ENCODE measurements at regions not wholly inside any gene's neighbourhood (a gene's known extent, or its start where the extent isn't known, plus 50 kb on each side); places are given as distances from the start of the nearest gene placed in this dataset.
A peak's percentile ranks its signal among the peaks of the same experiment; 100 is the strongest.

DNA sequence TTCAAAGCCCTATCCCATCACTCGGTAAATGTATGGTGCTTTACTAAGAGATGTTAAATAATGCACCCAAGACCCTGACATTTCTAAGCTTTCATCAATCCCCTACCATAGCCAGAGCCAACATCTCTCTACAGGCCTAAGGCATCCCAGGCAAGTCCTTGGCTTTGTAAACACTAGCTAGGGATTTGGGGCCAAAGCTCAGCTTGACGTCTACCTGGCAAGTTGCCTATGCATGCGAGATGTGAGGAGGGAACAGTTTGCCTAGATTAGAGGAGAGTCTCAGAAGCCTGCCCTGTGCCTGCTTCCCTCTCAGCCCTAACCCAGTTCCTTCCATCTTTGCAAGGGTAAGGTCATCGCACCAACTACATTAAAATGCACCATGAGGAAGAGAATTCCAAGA lies 221.5 kb upstream of the NCKAP5 start:
- Mint-ChIP-seq H3K27ac (no peak overlapping the region), H3K9me3 (peaks cover 9% of the 10 kb centered on the region), H3K36me3 (no peaks in the 10 kb centered on the region), H3K4me1 (no peaks in the 10 kb centered on the region), H3K4me3 (no peak overlapping the region)
- ATAC-seq: no peak
- DNase-seq (ENCODE audit: low spot score in 2 of 2): no peak

DNA sequence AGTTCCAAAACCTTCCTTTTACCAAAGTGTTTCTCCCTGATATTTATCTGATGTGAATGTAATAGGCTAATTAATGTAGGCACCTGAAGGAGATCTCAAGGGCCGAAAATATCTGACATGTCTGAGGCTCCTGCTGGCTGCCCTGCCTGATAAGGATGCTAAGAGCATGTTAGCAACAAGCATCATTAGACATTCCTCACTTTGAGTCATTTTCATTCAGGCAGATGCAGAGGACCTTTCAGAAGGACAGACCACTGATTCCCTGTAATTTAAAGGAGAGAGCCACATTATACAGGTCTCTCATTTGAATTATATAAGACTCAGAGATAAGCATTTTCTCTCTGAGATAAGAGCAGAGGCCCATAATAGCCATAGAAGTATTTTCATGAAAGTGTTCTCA lies 222.4 kb upstream of the NCKAP5 start:
- Mint-ChIP-seq H3K4me3 (no peak overlapping the region), H3K9me3 (peaks cover 9% of the 10 kb centered on the region), H3K27ac (no peak overlapping the region), H3K4me1 (no peaks in the 10 kb centered on the region), H3K36me3 (no peaks in the 10 kb centered on the region)
- DNase-seq (ENCODE audit: low spot score in 2 of 2) (no peak), ATAC-seq (no peak)

DNA sequence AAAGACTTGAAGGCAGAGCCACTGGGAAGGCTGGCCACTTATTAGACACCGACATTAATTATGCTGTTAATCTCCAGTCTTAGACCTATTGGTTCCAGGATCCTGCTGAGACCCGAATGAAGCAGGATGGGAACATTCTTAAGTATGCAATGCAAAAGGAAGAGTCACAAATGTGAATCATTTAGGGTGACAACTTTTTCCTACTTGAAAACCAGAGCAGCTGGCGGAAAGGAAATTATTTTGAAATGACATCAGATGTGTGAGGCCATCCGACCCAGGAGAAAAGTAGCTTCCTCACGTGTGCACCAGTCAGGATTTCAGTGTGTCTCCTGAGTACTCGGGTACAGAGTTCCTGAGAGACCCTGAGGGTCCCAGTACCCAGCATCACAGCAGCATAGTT lies 222.9 kb upstream of the NCKAP5 start:
- H3K4me3 Mint-ChIP-seq: no peak overlapping the region
- H3K9me3 Mint-ChIP-seq: peaks cover 9% of the 10 kb centered on the region
- no peaks in the 10 kb centered on the region for H3K36me3 Mint-ChIP-seq
- H3K27ac Mint-ChIP-seq: no peak overlapping the region
- no peaks in the 10 kb centered on the region for H3K4me1 Mint-ChIP-seq
- ATAC-seq (no peak), DNase-seq (ENCODE audit: low spot score in 2 of 2) (no peak)

DNA sequence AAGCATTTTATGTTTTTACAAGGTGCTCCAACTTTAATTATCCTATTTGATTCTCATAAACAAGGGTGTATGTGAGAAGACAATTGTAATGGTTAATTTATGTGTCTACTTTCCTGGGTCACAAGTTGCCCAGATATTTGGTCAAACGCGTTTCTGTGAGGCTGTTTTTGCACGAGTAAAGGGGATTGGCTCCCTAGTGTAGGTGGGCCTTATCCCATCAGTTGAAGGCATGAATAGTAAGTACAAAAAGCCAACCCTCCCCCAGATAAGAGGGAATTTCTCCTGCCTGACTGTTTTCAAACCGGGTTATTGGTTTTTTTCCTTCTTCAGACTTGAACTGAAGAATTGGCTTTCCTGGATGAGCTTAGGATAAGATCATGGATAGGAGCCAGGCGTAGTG lies 224.0 kb upstream of the NCKAP5 start:
- no peak for ATAC-seq
- Mint-ChIP-seq H3K36me3 (no peaks in the 10 kb centered on the region), H3K27ac (no peak overlapping the region), H3K4me3 (no peak overlapping the region), H3K4me1 (no peaks in the 10 kb centered on the region), H3K9me3 (peaks cover 9% of the 10 kb centered on the region)
- DNase-seq (ENCODE audit: low spot score in 2 of 2): no peak

DNA sequence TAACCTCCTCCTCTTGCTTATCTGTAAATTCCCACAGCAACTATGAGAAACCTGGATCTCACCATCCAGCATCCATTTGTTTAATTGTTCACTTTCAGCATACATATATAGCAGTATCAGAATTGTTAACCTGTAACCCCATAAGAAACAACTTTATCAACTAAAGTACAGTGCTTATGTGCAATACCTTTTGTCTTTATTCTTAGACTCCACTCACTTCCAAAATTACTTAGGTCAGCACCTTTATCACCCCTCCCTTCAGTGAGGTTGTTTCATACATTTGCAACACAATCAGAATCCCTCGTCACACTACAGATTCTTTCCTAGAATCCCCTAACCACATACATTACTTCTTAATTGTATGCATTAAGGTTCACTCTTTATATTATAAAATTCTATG lies 225.9 kb upstream of the NCKAP5 start:
- H3K4me1 Mint-ChIP-seq: no peaks in the 10 kb centered on the region
- H3K4me3 Mint-ChIP-seq: no peak overlapping the region
- H3K9me3 Mint-ChIP-seq: peaks cover 9% of the 10 kb centered on the region
- H3K27ac Mint-ChIP-seq: no peak overlapping the region
- DNase-seq (ENCODE audit: low spot score in 2 of 2): no peak
- H3K36me3 Mint-ChIP-seq: no peaks in the 10 kb centered on the region
- ATAC-seq: no peak

DNA sequence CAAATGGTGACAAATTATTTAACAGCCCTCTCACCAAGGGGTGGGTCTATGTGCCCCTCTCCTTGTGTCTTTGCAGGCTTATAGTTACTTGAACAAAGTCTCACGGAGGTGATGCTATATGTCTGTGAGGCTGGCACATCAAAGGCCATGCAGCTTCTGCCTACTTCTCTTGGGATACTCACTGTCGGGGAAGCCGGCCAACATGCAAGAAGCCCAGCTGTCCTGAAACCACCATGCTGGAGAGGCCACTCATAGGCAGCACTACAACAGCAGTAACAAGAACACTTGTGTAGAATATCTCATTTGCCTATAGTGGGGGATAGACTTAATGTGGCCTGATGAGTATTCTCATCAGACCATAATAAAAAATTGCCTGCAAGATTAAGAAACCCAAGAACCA lies 233.7 kb upstream of the NCKAP5 start:
- ATAC-seq: no peak
- Mint-ChIP-seq H3K36me3 (no peaks in the 10 kb centered on the region), H3K9me3 (no peaks in the 10 kb centered on the region), H3K4me3 (no peak overlapping the region), H3K4me1 (no peaks in the 10 kb centered on the region), H3K27ac (no peak overlapping the region)
- no peak for DNase-seq (ENCODE audit: low spot score in 2 of 2)

DNA sequence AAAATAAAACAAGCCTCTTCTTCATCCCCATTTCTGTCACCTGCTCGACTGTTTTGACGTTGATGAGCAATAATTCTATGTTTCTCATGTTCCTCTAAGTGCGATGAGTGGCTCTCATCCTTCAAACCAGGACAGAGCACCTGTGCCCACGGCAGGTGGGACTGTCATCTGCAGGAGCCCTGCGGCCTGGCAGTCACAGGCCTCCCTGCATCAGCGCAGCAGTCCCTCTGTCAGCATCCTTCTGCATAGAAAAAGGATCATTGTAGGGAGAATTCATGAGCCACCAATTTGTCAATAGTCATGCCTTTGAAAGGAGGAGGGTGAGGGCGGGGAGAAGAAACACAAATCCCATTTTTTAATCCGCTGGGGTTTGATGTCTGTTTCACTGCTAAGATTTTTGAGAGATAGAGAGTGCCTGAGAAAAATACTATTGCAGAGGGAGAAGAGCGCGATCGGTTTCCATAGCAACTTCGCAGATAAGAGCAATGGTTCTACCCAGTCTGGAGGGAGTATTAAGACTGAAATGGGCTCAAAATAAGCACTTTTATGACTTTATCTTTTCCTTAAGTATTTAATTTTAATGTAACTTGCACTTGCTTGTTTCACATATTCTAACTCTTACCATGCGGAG lies 234.3 kb upstream of the NCKAP5 start:
- H3K4me3 Mint-ChIP-seq: no peak overlapping the region
- no peak overlapping the region for H3K27ac Mint-ChIP-seq
- H3K36me3 Mint-ChIP-seq: no peaks in the 10 kb centered on the region
- no peaks in the 10 kb centered on the region for H3K4me1 Mint-ChIP-seq
- no peaks in the 10 kb centered on the region for H3K9me3 Mint-ChIP-seq
- no peak for DNase-seq (ENCODE audit: low spot score in 2 of 2)
- no peak for ATAC-seq

DNA sequence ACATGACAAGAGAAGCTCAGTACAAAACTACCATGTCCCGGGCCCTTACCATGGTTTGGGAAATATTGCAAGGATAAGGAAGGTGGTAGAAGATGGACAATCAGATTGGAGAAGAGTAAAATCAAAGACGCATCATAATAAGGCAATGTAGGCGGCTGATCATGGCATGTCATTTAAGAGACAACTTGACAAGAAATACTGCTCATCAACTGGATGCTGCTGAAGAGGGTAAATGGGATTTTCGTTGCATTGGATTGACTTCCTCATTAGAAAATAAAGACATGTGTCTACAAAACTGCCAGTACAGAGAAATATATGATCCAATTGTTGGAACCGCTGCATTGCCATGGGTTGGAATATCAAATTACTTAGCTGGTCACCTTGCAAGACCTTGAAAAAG lies 238.3 kb upstream of the NCKAP5 start:
- no peak for DNase-seq (ENCODE audit: low spot score in 2 of 2)
- no peak overlapping the region for H3K4me3 Mint-ChIP-seq
- H3K36me3 Mint-ChIP-seq: no peaks in the 10 kb centered on the region
- no peaks in the 10 kb centered on the region for H3K4me1 Mint-ChIP-seq
- ATAC-seq: no peak
- no peak overlapping the region for H3K27ac Mint-ChIP-seq
- peaks cover 25% of the 10 kb centered on the region for H3K9me3 Mint-ChIP-seq

DNA sequence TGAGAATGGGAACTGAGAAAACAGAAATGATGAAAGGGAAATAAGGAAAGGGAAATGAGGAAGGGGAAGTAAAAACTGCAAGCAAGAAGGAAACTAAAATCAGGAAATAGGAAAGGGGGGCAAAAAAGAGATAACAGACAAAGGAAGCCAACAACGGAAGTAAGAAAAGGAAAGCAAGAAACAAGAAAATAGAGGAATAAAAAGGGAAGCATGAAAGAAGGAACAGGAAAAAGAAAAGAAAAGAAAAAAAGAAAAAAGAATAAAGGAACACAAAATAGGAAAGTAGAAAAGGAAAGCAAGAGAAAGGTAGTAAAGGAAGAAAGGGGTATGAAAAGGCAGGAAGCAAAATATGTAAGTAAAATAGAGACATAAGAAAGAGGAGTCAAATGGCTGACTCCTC lies 241.2 kb upstream of the NCKAP5 start:
- Mint-ChIP-seq H3K4me3 (no peak overlapping the region), H3K9me3 (peaks cover 30% of the 10 kb centered on the region), H3K4me1 (no peaks in the 10 kb centered on the region), H3K36me3 (no peaks in the 10 kb centered on the region), H3K27ac (no peak overlapping the region)
- no peak for DNase-seq (ENCODE audit: low spot score in 2 of 2)
- no peak for ATAC-seq

DNA sequence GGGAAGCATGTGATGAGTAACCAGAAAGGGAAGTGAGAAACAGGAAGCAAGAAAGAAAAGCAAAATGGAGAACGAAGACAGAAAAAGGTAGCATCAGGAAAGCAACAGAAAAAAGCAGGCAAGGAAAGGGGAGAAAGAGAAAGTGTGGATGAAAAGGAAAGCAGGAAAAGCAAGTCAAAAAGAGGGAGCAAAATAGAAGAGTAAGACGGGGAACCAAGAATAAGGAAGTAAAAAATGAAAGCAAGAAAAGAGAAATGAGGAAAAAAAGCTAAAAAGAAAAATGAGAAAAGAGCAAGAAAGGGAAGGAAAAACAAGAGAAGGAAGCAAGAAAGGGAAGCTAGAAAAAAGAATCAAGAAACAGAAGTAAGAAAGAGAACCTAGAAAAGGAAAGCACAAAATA lies 242.3 kb upstream of the NCKAP5 start:
- ATAC-seq (no peak), DNase-seq (ENCODE audit: low spot score in 2 of 2) (no peak)
- Mint-ChIP-seq H3K36me3 (no peaks in the 10 kb centered on the region), H3K4me1 (no peaks in the 10 kb centered on the region), H3K9me3 (peaks cover 30% of the 10 kb centered on the region), H3K4me3 (no peak overlapping the region), H3K27ac (no peak overlapping the region)

DNA sequence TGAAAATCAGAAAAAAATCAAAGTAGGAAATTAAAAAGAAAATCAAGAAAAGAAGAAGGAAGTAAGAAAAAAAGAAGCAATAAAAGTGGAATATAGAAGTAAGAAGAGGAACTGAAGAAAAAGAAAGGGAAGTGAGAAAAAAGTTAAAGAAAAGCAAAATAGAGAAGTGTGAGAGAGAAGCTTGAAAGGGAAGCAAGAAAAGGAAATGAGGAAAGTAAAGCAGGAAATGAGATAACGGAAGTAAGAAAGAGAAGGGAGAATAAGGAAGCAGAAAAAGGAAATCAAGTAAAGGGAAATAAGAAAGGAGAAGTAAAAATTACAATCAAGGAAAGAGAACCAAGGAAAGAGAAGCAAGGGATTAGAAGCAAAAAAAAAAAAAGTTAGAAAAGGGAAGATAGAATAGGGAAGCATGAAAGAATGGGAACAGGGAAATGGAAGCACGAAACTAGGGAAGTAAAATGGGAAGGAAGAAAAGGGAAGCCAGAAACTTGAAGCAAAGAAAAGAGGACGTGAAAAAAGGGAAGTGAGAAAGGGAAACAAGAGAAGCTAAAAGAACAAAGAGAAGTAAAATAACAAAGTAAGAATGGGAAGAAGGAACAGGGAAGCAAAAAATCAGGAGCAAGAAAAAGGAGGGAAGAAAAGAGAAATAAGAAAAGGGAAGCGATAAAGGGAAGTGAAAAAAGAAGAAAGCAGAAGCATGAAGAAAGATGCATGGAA lies 243.3 kb upstream of the NCKAP5 start:
- Mint-ChIP-seq H3K36me3 (no peaks in the 10 kb centered on the region), H3K9me3 (peaks cover 30% of the 10 kb centered on the region), H3K4me1 (no peaks in the 10 kb centered on the region), H3K4me3 (no peak overlapping the region), H3K27ac (no peak overlapping the region)
- ATAC-seq: no peak
- DNase-seq (ENCODE audit: low spot score in 2 of 2): no peak

DNA sequence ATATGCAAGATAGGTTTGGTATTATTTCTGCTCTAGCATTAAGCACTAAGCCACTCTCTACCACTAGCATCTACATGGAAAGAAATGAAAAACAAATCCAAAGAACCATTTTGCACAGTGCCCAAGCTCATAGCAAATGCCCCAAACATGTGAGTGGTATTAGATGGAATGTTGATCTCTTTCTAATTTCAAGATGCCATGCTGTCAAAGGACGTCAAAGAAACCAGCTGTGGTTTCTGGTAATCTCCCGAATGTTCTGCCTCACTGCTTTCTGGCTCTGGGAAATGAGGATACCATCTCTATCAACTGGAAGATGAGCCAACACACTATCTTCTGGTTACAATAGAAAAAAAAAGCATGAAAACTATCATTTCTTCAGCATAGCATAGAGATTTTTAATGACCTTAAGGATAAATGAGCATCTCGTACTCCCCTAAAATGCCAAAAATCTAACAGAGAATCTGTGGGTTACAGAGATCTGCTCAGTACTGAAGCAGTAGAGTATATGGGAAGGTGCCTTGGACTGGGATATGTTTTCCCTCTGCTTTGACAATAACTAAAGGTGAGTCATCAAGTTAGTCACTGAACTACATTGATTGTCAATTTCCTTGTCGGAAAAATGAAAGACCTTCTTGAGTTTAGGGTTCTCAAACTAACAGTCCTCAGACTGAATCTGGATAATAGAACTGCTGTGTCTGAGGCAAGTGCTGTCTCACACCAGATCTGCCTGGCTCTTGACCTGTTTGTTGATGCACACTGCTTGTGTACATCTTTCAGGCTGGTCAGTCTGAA lies 244.8 kb upstream of the NCKAP5 start:
- H3K36me3 Mint-ChIP-seq: no peaks in the 10 kb centered on the region
- no peaks in the 10 kb centered on the region for H3K4me1 Mint-ChIP-seq
- DNase-seq (ENCODE audit: low spot score in 2 of 2) (no peak), ATAC-seq (peak; percentile 28)
- H3K9me3 Mint-ChIP-seq: peaks cover 30% of the 10 kb centered on the region
- H3K27ac Mint-ChIP-seq: no peak overlapping the region
- no peak overlapping the region for H3K4me3 Mint-ChIP-seq

DNA sequence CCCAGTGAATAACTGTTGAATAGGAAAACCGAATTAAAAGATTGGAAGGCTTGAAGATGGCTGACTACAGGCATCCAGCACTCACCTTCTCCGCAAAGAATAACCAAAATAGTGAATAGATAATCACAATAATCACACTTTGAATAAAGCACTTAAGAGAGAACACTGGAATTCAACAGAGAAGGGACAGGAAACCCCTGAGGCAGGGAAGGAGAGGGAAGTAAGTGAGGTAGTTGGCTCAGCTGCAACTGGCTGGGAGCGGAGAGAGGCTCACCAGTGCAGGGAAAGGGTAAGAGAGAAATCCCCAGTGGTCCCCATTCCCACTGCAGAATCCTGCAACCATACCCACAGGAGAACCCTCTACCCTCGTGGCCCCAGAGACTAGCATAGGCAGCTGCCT lies 246.6 kb upstream of the NCKAP5 start:
- Mint-ChIP-seq H3K9me3 (peaks cover 19% of the 10 kb centered on the region), H3K27ac (no peak overlapping the region), H3K4me1 (no peaks in the 10 kb centered on the region), H3K4me3 (no peak overlapping the region), H3K36me3 (no peaks in the 10 kb centered on the region)
- ATAC-seq (no peak), DNase-seq (ENCODE audit: low spot score in 2 of 2) (no peak)

DNA sequence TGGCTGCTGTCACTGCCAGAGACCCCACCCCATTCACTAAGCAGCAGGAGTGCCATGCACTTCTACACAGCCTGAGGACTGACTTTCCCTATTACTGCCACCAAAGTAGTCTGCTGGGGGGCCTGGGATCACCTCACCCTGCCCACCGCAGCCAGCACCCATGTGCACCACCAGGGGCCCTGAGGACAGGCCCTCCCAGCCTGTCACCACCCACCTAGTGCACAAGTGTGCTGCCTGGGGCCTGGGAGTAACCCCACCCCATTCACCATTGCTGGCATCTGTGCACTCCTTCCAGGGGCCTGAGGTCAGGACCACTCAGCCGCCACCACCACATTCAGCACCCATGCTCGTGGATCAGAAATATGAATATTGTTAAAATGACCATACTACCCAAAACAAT lies 247.8 kb upstream of the NCKAP5 start:
- peaks cover 10% of the 10 kb centered on the region for H3K9me3 Mint-ChIP-seq
- no peak overlapping the region for H3K27ac Mint-ChIP-seq
- DNase-seq (ENCODE audit: low spot score in 2 of 2) (no peak), ATAC-seq (no peak)
- H3K4me1 Mint-ChIP-seq: no peaks in the 10 kb centered on the region
- no peak overlapping the region for H3K4me3 Mint-ChIP-seq
- H3K36me3 Mint-ChIP-seq: no peaks in the 10 kb centered on the region

DNA sequence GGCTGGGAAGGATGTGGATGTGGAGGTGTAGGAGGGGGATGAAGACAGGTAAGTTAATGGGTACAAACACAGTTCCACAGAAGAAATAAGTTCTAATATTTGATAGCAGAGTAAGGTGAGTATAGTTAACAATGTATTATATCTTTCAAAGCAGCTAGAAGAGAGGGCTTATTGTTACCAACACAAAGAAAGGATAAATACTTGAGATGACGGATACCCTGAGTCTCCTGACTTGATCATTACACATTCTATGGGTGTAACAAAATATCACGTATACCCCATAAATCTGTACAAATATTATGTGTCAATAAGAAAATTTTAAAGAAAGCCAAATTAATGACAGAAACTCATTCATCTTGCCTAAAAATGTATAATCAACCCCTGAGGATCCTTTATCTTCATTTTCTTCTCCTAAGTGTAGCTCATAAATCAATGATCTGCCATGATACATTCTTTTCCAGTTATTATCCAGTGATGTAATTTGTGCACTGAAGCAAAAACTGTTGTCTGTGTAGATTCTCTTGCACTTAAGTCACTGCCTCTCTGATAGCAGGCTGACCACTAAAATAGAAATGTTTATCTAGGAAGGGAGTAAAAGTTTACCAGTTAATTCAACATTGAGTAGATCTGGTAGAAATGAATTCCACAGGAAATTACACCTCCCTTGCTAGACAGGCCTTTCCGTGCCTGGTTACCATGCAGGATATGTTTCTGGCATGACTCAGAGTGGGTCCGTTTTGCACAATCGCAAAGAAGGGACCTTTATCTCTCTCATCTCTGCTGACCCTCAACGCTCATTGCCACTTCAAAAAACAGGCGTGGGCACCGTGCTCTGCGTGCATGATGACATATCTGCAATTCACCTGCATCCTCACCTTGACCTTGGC lies 249.7 kb upstream of the NCKAP5 start:
- no peaks in the 10 kb centered on the region for H3K36me3 Mint-ChIP-seq
- no peak for DNase-seq (ENCODE audit: low spot score in 2 of 2)
- H3K4me1 Mint-ChIP-seq: no peaks in the 10 kb centered on the region
- no peak for ATAC-seq
- H3K9me3 Mint-ChIP-seq: no peaks in the 10 kb centered on the region
- no peak overlapping the region for H3K27ac Mint-ChIP-seq
- no peak overlapping the region for H3K4me3 Mint-ChIP-seq
